NCI-H446 treated with DMSO at 0.1 percent for 48 hours (cell line): ENCODE measurements at regions not wholly inside any gene's neighbourhood (a gene's known extent, or its start where the extent isn't known, plus 50 kb on each side); places are given as distances from the start of the nearest gene placed in this dataset.

Experiments
- DNase-seq: peaks from one replicate; lab custom pipeline; 2025; lab: John Stamatoyannopoulos, UW

GRCh38 chr3:135865553-135865952 is 100.0 kb upstream of the PPP2R3A start:
- no peak for DNase-seq

DNA sequence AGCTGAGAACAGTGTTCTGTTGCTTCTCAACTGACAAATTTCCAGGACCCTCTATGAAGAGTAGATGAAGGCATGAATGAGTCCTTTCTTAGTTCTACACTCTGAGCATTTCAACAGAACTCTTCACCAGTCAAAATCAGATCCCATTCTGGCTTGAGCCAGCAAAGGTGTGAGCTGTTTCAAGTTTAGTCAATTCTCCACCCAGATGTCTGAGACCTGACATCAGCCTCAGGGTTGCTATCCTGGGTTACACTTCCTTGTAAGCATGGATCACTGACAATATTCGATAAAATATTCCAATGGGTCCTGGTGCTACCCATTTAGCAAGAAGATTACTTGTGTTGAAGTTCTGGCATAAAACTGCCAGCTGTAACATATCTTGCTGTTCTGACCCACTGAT is 97.6 kb upstream of the PPP2R3A start:
- no peak for DNase-seq

DNA sequence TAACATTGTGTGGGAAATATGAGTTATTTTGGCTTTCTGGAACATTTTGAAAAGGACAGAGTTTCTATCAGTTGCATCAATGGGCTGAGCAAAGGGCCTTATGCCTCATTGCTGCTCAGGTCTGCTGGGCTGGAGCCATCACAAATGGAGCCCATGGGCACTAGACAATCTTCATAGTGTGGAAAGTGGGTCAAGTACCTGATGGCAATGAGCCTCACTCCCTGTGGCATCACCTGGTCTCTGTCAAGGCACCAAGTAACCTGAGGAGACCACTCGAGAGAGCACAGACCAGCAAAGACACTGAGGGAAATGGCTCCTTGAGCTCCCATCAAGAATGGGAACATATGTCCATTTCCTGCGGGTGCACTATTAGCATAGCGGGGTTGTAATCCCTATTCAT is 96.7 kb upstream of the PPP2R3A start:
- DNase-seq: no peak

DNA sequence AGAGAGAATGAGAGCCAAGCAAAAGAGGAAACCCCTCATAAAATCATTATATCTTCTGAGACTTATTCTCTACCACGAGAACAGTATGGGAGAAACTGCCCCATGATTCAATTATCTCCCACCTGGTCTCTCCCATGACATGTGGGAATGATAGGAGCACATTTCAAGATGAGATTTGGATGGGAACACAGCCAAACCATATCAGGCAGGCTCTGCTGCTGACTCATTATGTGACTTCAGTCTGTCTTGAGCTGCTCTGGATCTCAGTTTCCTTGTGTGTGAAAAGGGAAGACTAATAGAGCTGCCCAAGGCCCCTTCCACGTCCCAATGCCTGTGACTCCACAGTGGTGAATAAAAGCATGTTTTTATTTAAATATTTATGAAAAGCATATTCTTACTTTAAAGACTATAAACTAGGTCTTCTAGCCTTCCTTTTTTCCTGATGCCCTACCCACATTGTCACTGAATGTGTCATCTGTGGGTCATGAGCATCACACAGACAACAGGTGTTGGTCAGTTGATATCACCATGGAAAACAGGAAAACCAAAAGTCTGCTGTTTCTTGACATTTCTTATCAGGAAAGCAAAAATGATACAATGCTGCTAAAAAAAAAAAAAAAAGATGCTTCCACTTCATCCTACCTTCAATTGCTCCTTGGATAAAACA is 96.0 kb upstream of the PPP2R3A start:
- no peak for DNase-seq

GRCh38 chr3:135871311-135871710 is 94.2 kb upstream of the PPP2R3A start:
- DNase-seq: no peak

DNA sequence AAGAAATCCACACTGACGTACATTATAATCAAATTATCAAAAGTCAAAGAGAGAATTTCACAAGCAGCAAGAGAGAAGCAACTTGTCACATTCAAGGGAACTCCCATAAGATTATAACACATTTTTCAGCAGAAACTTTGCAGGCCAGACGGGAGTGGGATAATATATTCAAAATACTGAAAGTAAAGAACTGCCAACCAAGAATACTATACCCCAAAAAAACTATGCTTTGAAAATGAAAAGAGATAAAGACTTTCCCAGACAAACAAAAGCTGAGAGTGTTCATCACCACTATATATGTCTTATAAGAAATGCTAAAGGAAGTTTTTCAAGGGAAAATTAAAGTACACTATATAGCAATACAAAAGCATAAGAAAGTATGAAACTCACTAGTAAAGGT is 91.5 kb upstream of the PPP2R3A start:
- no peak for DNase-seq

DNA sequence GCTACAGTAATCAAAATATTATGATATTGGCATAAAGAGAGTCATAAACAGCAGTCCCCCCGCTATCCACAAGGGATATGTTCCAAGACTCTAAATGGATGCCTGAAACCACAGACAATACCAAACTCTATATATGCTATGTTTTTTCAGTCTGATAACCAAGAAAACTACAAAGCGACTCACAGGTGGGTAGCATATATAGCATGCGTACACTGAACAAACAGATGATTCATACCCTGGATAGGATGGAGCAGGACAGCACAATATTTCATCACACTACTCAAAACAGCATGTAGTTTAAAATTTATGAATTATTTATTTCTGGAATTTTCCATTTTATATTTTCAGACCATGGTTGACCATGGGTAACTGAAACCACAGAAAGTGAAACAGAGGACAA is 87.0 kb upstream of the PPP2R3A start:
- no peak for DNase-seq

GRCh38 chr3:135885885-135886284 is 79.6 kb upstream of the PPP2R3A start:
- no peak for DNase-seq

DNA sequence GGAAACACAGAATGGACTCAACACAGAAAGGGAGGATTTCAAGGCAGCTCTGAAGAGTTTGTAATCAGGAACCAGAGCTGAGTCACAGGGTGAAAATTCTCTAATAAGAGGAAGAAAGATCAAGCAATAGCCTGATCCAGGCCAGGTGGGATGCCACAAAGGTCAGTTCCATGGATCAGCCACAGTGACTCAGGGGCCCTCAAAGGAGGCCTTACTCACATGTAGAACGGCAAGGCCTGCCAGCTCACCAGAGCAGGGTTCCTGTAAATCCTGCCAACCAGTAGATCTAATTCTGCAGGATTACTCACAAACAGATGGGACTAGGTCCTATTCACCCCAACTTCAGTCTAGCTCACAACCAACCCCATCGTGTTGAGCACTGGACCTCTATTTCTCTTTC is 78.3 kb upstream of the PPP2R3A start:
- no peak for DNase-seq

DNA sequence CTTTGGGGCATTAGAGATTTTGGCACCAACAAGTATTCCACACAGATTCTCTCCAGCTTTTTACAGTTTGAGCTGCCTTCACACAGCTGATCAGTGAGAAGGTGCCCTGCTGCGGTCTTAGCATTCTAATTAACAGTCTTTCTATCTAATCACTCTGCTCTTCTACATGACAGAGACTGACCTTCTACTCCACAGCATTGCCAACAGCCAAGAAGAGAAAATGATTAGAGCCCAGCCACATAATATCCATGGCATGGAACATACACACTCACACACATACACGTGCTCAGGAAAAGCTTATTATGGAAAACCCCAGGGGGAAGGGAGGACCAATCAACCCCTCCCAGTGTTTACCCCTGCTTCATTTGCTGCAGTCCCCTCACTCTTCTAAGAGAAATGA is 76.1 kb upstream of the PPP2R3A start:
- no peak for DNase-seq

DNA sequence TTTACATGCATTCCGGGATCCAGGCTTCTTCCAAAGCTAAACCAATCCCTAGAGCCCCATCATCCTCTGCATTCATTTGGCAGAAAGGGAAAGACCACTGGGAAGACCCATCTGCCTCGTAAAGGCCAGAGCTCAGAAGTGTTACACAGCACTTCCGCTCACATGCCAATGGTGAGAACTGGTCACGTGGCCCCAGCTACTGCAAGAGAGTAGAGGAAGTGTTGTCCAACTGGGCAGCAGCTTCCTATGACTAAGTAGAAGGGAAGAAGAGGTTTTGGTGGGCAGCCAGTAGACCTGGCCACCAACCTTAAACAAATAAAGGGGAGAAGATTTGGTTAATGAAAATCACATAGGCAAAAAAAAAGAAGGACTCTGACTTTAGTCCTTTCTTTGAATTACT is 74.4 kb upstream of the PPP2R3A start:
- no peak for DNase-seq

GRCh38 chr3:135895106-135895733 is 70.3 kb upstream of the PPP2R3A start:
- DNase-seq: peak; percentile 24

DNA sequence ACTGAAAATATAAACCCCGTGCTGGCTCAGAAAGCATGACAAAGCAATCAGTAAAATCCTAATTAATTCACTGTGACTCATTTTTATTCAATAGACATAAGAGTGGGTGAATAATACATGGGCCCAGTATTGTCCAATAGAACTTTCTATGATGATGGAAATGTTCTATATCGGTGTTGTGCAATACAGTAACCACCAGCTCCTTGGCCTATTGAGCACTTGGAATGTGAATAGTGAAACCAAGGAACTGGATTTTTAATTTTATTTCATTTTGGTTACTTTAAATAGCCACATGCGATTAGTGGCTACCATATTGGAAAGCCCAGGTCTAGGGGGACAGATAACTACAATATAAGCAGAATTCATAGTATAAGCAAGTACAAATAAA is 69.8 kb upstream of the PPP2R3A start:
- DNase-seq: no peak

DNA sequence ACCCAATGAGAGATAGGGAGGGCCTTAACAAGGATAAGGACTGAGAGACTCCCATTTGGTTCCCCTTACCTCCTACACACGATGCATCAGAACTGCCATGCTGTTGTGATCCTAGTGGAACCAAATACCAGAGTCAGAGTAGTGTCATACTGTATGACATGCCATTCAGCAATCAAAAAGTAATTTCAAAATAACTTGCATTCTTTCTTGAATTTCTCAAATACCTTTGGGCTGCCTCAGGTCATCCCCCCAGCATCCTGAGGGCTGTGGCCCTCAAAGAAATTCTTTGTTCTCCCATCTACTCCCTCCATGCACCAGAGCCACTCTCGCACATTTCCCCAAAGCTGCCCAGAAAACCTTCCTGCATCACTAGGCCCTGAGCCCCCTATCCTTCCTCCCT is 68.9 kb upstream of the PPP2R3A start:
- no peak for DNase-seq

DNA sequence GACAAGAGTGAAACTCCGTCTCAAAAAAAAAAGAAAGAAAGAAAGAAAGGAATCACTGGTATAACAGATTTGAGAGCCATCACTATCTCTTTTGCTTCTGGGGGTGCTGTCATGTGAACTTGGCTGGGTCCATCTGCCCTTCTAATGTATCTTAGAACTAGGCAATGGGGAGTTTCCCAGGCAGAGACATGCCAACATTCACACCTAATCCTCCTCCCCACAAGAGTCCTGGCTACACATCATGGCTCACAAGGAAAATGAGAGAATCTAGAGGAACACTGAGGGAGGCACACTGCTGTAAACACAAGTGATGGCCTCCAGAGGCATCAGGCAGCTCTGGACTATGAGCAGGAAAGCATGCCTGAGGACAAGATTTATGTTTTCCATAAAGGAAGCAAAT is 67.8 kb upstream of the PPP2R3A start:
- DNase-seq: no peak

DNA sequence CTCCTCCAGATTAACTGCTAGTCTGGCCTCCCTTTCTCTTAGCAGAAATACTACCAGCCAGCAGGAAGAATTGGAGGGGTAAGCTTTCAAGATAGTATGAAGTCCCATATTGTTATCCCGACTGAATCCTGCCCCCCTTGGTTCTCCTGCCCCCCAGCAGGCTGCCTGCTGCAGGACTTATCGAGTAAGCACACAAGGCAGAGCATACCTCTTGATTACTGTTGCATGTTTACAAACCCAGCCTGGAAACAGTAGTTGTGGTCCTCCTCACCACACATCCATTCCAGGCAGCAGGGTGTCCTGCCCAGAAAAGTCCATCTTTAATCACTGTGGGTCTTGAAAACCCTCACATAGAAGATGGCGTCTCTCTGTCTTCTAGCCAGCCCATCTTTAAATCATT is 66.8 kb upstream of the PPP2R3A start:
- DNase-seq: no peak

GRCh38 chr3:135905058-135905724 is 60.3 kb upstream of the PPP2R3A start:
- DNase-seq: no peak

- no peak for DNase-seq
These were observed 57.9 kb upstream of the PPP2R3A start for GRCh38 chr3:135907422-135908165.

DNA sequence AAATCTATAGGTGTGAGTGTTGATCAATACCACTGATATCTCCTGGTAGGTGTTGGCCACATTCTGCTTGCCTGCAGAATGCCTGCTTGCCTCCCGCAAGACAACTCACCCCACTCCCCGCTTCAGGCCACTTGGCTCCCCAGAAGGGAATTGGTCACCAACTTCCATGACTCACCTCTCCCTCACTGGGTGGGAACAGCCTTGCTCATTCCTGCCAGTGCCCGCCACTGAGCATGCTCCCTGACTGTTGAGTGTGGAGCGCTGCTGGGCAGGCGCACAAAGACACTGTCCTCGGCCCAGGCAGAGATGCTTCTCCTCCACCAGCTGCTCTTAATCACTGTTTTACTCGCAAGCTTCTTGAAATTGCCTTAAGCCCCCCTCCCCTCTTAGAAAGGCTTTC is 57.3 kb upstream of the PPP2R3A start:
- no peak for DNase-seq

GRCh38 chr3:135908737-135909136 is 56.8 kb upstream of the PPP2R3A start:
- no peak for DNase-seq

DNA sequence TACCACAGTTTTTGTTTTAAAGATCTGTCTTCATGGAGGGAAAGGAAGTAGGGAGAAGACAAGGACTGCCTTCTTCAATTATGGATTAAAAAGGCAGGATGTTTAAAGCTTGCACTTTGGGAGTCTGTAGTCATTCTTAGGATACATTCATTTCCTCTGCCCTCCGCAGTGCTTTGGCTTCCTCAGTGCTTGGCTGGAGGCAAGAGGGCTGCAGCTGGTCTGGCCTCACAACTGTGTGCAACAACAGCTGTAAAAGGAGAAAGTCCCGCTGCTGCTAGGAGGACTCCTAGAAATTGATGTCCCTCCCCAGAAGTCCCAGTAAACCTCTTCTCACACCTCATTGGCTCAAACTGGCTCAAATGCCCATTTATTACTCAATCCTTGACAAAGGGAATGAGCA is 54.4 kb upstream of the PPP2R3A start:
- no peak for DNase-seq

GRCh38 chr3:135915206-135915605 is 50.3 kb upstream of the PPP2R3A start:
- no peak for DNase-seq
